ENCODE measurements at regions not wholly inside any gene's neighbourhood (a gene's known extent, or its start where the extent isn't known, plus 50 kb on each side); places are given as distances from the start of the nearest gene placed in this dataset.
"Not testable (repeated sequence)": the region's sequence is repeated elsewhere in the genome, so short reads cannot be mapped to it uniquely, and the experiment has no call there.

- H3K4me1 ChIP-seq, result no peaks in the 10 kb centered on the region
- no peaks in the 10 kb centered on the region for H3K9me3 ChIP-seq
- H3K4me3 ChIP-seq, result no peak overlapping the region
- no peaks in the 10 kb centered on the region for H3K36me3 ChIP-seq
- intact Hi-C loops (cut with DNase I), result no loop called here
- TF ChIP-seq, protein P1, sequence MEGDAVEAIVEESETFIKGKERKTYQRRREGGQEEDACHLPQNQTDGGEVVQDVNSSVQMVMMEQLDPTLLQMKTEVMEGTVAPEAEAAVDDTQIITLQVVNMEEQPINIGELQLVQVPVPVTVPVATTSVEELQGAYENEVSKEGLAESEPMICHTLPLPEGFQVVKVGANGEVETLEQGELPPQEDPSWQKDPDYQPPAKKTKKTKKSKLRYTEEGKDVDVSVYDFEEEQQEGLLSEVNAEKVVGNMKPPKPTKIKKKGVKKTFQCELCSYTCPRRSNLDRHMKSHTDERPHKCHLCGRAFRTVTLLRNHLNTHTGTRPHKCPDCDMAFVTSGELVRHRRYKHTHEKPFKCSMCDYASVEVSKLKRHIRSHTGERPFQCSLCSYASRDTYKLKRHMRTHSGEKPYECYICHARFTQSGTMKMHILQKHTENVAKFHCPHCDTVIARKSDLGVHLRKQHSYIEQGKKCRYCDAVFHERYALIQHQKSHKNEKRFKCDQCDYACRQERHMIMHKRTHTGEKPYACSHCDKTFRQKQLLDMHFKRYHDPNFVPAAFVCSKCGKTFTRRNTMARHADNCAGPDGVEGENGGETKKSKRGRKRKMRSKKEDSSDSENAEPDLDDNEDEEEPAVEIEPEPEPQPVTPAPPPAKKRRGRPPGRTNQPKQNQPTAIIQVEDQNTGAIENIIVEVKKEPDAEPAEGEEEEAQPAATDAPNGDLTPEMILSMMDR (IDR thresholded peaks at IDR 0.05), result no peak
- H3K27ac ChIP-seq, result no peak overlapping the region
- H3K27me3 ChIP-seq, result no peaks in the 10 kb centered on the region
- H3K9ac ChIP-seq (ENCODE audit: low read depth in 2 of 2, low read length in 2 of 2), result no peak overlapping the region
- DNase-seq, result no peak
Measured at GRCh38 chr18:45342166-45342565, 273.1 kb upstream of the SLC14A2 start.

DNA sequence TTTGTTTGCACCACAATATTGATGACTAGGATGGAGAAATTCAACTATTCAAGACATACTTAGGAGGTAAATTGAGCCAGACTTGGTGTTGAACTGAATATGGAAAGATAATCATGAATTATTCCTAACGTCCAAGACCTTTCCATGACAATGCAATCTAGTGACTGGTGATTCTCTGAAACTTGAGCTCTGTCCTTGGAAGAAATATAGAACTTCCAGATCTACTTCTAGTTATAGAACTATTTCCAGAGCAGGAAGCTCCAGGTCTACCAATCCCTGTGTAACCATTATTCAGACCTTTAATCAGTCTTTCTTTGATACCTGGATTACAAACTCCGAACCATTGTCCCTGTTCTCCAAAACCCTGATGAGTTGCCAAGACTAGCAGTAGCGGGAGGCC lies 272.6 kb upstream of the SLC14A2 start:
- H3K4me1 ChIP-seq, result no peaks in the 10 kb centered on the region
- no peak overlapping the region for H3K9ac ChIP-seq (ENCODE audit: low read depth in 2 of 2, low read length in 2 of 2)
- intact Hi-C loops (cut with DNase I), result no loop called here
- DNase-seq, result no peak
- TF ChIP-seq, protein P1 (IDR thresholded peaks at IDR 0.05), result no peak
- no peak overlapping the region for H3K27ac ChIP-seq
- H3K27me3 ChIP-seq, result no peaks in the 10 kb centered on the region
- no peak overlapping the region for H3K4me3 ChIP-seq
- no peaks in the 10 kb centered on the region for H3K36me3 ChIP-seq
- H3K9me3 ChIP-seq, result no peaks in the 10 kb centered on the region

DNA sequence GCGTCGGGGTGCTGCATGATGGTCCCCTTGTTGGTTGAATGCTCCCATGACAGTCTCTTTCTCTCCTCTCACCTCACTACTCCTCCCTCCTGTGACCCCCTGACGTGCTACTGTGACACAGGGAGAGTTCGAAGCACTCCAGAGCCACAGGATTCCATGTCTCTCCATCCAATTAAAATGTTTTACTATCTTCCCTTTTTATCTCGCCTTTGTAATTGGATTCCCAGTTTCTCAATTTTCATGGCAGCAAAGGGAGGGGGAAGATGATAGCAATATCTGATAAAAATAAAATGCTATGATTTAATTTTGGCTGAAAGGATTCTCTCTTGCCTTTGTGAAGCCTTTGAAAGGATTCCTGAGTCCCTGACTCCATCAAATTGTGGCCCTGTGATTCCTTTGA lies 271.9 kb upstream of the SLC14A2 start:
- no peaks in the 10 kb centered on the region for H3K36me3 ChIP-seq
- TF ChIP-seq, protein P1 (IDR thresholded peaks at IDR 0.05), result no peak
- DNase-seq, result no peak
- H3K27me3 ChIP-seq, result no peaks in the 10 kb centered on the region
- no peak overlapping the region for H3K4me3 ChIP-seq
- intact Hi-C loops (cut with DNase I), result no loop called here
- no peak overlapping the region for H3K27ac ChIP-seq
- no peaks in the 10 kb centered on the region for H3K4me1 ChIP-seq
- H3K9ac ChIP-seq (ENCODE audit: low read depth in 2 of 2, low read length in 2 of 2), result no peak overlapping the region
- no peaks in the 10 kb centered on the region for H3K9me3 ChIP-seq

DNA sequence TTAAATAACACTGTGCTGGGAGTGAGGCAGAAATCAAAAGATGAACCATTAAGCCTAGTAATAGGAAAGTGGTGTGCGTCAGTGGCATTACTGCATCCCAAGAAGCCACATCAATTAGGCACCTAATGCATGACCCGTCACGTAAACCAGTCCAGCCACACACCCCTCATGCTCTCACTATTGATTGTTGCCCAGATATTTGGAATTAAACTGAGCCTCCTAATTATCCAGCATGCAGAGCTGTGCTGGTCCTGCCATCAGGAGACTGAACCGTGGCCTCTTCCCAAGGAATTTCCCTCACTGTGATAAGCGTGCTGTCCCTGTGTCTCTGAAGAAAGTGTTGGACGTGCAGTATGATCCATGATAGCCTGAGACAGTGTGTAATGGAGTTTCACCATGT lies 270.6 kb upstream of the SLC14A2 start:
- H3K9me3 ChIP-seq; H3K27me3 ChIP-seq; H3K4me1 ChIP-seq; H3K4me3 ChIP-seq; H3K27ac ChIP-seq; DNase-seq; intact Hi-C loops (cut with DNase I); H3K9ac ChIP-seq (ENCODE audit: low read depth in 2 of 2, low read length in 2 of 2); H3K36me3 ChIP-seq: not testable (repeated sequence)

- Histone ChIP-seq H3K27me3 (no peaks in the 10 kb centered on the region), H3K9me3 (no peaks in the 10 kb centered on the region), H3K4me3 (no peak overlapping the region), H3K4me1 (no peaks in the 10 kb centered on the region), H3K9ac (ENCODE audit: low read depth in 2 of 2, low read length in 2 of 2) (no peak overlapping the region), H3K36me3 (no peaks in the 10 kb centered on the region), H3K27ac (no peak overlapping the region)
- TF ChIP-seq, protein P1 (IDR thresholded peaks at IDR 0.05), result no peak
- intact Hi-C loops (cut with DNase I), result no loop called here
- DNase-seq, result no peak
Measured at GRCh38 chr18:45349019-45349418, 266.3 kb upstream of the SLC14A2 start.

DNA sequence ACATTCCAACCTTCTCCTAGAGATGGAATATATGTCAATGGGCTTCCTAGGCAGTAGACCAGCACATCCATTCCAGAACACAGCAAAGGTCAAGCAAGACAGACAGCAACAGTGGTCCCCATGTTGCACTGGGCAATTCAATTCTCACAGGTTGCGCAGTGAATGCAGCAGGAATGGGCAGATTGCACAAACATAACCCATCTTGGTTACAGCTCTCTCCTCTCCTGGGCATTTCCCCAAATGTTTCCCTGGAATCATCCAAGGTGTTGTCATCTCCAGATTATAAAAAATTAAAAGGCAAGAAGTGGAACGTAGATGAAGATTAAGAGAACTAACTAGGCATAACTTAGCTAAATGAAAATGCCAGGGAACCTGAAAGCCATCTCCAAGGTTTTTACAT lies 265.8 kb upstream of the SLC14A2 start:
- Histone ChIP-seq H3K9ac (ENCODE audit: low read depth in 2 of 2, low read length in 2 of 2) (no peak overlapping the region), H3K27me3 (no peaks in the 10 kb centered on the region), H3K4me3 (no peak overlapping the region), H3K27ac (no peak overlapping the region), H3K9me3 (no peaks in the 10 kb centered on the region), H3K36me3 (no peaks in the 10 kb centered on the region), H3K4me1 (no peaks in the 10 kb centered on the region)
- no peak for DNase-seq
- TF ChIP-seq, protein P1 (IDR thresholded peaks at IDR 0.05), result no peak
- intact Hi-C loops (cut with DNase I), result no loop called here
